ENCODE measurements at regions not wholly inside any gene's neighbourhood (a gene's known extent, or its start where the extent isn't known, plus 50 kb on each side); places are given as distances from the start of the nearest gene placed in this dataset.

DNA sequence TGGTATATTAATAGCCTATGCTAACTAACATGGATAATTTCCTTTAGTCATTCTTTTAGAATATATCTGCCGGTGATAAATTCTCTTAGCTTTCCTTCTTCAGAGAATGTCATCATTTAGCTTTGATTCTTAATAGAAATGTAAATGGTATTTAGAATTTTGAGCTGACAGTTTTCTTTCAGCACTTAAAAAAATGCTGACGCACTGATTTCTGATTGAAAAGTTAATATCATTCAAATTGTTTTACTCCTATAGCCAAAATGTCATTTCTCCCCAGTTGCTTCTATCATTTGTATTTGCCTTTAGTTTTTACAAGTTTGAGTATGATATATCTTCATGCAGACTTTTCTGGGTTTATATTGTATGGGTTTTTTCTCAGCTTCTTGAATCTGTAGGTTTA, 668.0 kb downstream of the LTN1 start (continued):
- TF ChIP-seq, protein P1, sequence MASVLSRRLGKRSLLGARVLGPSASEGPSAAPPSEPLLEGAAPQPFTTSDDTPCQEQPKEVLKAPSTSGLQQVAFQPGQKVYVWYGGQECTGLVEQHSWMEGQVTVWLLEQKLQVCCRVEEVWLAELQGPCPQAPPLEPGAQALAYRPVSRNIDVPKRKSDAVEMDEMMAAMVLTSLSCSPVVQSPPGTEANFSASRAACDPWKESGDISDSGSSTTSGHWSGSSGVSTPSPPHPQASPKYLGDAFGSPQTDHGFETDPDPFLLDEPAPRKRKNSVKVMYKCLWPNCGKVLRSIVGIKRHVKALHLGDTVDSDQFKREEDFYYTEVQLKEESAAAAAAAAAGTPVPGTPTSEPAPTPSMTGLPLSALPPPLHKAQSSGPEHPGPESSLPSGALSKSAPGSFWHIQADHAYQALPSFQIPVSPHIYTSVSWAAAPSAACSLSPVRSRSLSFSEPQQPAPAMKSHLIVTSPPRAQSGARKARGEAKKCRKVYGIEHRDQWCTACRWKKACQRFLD (CRISPR knock-in tag; IDR thresholded peaks at IDR 0.05) = no peak
- TF ChIP-seq ZNF316 (IDR thresholded peaks at IDR 0.05) = peak; percentile 84
- peak; percentile 58; the same call in 1 of the 2 replicates for TF ChIP-seq C11orf30 (IDR thresholded peaks at IDR 0.05; ENCODE audit: low read depth)
- TF ChIP-seq DPF2 (IDR thresholded peaks at IDR 0.05) = no peak
- TF ChIP-seq PYGO2 (tag; IDR thresholded peaks at IDR 0.05) = no peak
- TF ChIP-seq EGR1 (conservative IDR thresholded peaks at IDR 0.05) = no peak
- no peak for TF ChIP-seq SRSF1 (IDR thresholded peaks at IDR 0.05; ENCODE audit: low read depth, low read length)
- TF ChIP-seq LEF1 (IDR thresholded peaks at IDR 0.05) = no peak
- TF ChIP-seq ZNF224 (CRISPR knock-in tag; IDR thresholded peaks at IDR 0.05) = no peak
- no peak for TF ChIP-seq ZNF174 (CRISPR knock-in tag; IDR thresholded peaks at IDR 0.05)
- no peak for TF ChIP-seq NCOA2 (IDR thresholded peaks at IDR 0.05; ENCODE audit: partially characterized antibody in 2 of 2)
- TF ChIP-seq TEAD1 (CRISPR knock-in tag; IDR thresholded peaks at IDR 0.05) = no peak
- TF ChIP-seq, protein P2, sequence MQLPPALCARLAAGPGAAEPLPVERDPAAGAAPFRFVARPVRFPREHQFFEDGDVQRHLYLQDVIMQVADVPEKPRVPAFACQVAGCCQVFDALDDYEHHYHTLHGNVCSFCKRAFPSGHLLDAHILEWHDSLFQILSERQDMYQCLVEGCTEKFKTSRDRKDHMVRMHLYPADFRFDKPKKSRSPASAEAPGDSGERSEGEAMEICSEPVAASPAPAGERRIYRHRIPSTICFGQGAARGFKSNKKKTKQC (CRISPR knock-in tag; IDR thresholded peaks at IDR 0.05) = no peak
- TF ChIP-seq, protein P3, sequence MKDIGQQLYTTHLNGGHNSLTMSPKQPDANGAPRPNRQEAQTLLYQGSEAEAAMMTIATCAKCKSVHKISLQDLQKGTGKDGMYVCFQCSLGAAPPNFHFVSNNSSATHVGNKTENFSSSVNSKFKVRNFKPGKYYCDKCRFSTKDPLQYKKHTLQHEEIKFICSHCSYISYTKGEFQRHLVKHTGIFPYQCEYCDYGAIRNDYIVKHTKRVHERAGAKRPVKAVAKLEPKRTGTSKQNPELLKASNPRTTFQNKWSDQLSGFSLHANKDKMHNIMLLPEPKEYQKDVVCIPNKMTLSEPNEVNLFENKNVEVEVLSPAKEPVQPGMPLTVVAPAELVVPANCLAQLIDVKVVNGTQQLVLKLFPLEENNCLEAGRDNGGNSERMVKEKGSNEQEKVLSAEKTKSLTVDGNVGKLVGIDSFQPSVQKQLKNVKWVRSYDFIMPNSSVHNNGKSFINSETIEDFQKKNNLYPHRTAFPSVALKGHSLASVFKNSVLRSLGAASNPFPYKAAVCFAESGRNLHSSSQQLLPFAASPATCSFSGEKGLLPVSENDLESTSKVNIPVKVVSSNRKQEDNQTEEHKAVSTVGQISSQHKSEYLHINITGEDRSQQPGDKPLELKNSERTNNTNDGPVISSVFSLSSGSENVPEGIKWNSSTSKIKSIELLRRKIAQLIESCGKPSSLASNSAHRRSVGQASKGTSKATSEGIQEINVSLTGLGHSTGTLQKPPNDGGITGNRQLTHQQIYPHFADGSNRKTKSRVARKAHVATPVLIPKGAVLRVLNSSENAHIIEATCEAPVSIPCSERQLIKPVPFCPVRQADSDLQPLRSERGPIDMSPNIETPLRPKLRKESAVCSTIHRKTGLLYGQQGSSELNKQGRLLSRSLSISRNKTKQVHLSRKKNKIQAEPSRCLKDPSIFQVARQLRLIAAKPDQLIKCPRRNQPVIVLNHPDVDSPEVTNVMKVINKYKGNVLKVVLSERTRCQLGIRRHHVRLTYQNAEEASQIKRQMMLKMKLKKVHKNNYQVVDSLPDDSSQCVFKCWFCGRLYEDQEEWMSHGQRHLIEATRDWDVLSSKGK (CRISPR knock-in tag; IDR thresholded peaks at IDR 0.05) = no peak
- TF ChIP-seq RBM25 (IDR thresholded peaks at IDR 0.05; ENCODE audit: low read depth, low read length, severe bottlenecking) = no peak
- no peak for TF ChIP-seq KLF16 (IDR thresholded peaks at IDR 0.05)
- no peak for TF ChIP-seq ZNF175 (CRISPR knock-in tag; IDR thresholded peaks at IDR 0.05; ENCODE audit: low read depth)
- TF ChIP-seq, protein P4, sequence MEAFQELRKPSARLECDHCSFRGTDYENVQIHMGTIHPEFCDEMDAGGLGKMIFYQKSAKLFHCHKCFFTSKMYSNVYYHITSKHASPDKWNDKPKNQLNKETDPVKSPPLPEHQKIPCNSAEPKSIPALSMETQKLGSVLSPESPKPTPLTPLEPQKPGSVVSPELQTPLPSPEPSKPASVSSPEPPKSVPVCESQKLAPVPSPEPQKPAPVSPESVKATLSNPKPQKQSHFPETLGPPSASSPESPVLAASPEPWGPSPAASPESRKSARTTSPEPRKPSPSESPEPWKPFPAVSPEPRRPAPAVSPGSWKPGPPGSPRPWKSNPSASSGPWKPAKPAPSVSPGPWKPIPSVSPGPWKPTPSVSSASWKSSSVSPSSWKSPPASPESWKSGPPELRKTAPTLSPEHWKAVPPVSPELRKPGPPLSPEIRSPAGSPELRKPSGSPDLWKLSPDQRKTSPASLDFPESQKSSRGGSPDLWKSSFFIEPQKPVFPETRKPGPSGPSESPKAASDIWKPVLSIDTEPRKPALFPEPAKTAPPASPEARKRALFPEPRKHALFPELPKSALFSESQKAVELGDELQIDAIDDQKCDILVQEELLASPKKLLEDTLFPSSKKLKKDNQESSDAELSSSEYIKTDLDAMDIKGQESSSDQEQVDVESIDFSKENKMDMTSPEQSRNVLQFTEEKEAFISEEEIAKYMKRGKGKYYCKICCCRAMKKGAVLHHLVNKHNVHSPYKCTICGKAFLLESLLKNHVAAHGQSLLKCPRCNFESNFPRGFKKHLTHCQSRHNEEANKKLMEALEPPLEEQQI (IDR thresholded peaks at IDR 0.05) = no peak
